ENCODE measurements at regions not wholly inside any gene's neighbourhood (a gene's known extent, or its start where the extent isn't known, plus 50 kb on each side); places are given as distances from the start of the nearest gene placed in this dataset.

GRCh38 chr4:100258675-100259074 is 68.4 kb upstream of the DDIT4L start:
- WGBS: 97% methylated on average over 2 of the region's 2 CpGs
- no peaks in the 10 kb centered on the region for H3K27me3 ChIP-seq (ENCODE audit: control insufficient read depth in 2 of 2, insufficient read depth in 1 of 2, low read length in 1 of 2)
- no peaks in the 10 kb centered on the region for H3K9me3 ChIP-seq (ENCODE audit: control insufficient read depth in 2 of 2, insufficient read depth in 1 of 2, low read length in 1 of 2)
- H3K4me1 ChIP-seq (ENCODE audit: control insufficient read depth in 2 of 2, insufficient read depth in 2 of 2, low read length in 2 of 2): no peaks in the 10 kb centered on the region
- no peak for DNase-seq (ENCODE audit: low read depth in 6 of 9, low spot score in 9 of 9)
- no peak overlapping the region for H3K27ac ChIP-seq (ENCODE audit: low read depth in 1 of 2, low read length in 1 of 2)
- no peak overlapping the region for H3K4me3 ChIP-seq (ENCODE audit: low read length in 2 of 2)
- no peaks in the 10 kb centered on the region for H3K36me3 ChIP-seq (ENCODE audit: control insufficient read depth in 2 of 2, insufficient read depth in 2 of 2, low read length in 1 of 2)

- H3K27me3 ChIP-seq (ENCODE audit: control insufficient read depth in 2 of 2, insufficient read depth in 1 of 2, low read length in 1 of 2): no peaks in the 10 kb centered on the region
- H3K36me3 ChIP-seq (ENCODE audit: control insufficient read depth in 2 of 2, insufficient read depth in 2 of 2, low read length in 1 of 2): no peaks in the 10 kb centered on the region
- H3K27ac ChIP-seq (ENCODE audit: low read depth in 1 of 2, low read length in 1 of 2): no peak overlapping the region
- no peak overlapping the region for H3K4me3 ChIP-seq (ENCODE audit: low read length in 2 of 2)
- no peaks in the 10 kb centered on the region for H3K9me3 ChIP-seq (ENCODE audit: control insufficient read depth in 2 of 2, insufficient read depth in 1 of 2, low read length in 1 of 2)
- 7% methylated on average over 1 of the region's 1 CpG for WGBS
- no peaks in the 10 kb centered on the region for H3K4me1 ChIP-seq (ENCODE audit: control insufficient read depth in 2 of 2, insufficient read depth in 2 of 2, low read length in 2 of 2)
- peak in 2 of 9 donors; percentile 2 to 14 for DNase-seq (ENCODE audit: low read depth in 6 of 9, low spot score in 9 of 9)
Measured at GRCh38 chr4:100257567-100257966, 67.3 kb upstream of the DDIT4L start.

GRCh38 chr4:100254237-100254636 is 64.0 kb upstream of the DDIT4L start:
- 39% methylated on average over 1 of the region's 1 CpG for WGBS
- no peak for DNase-seq (ENCODE audit: low read depth in 6 of 9, low spot score in 9 of 9)

GRCh38 chr4:100248476-100248875 is 58.2 kb upstream of the DDIT4L start:
- WGBS: 84% methylated on average over 3 of the region's 3 CpGs
- Histone ChIP-seq H3K4me1 (ENCODE audit: control insufficient read depth in 2 of 2, insufficient read depth in 2 of 2, low read length in 2 of 2) (no peaks in the 10 kb centered on the region), H3K27ac (ENCODE audit: low read depth in 1 of 2, low read length in 1 of 2) (no peak overlapping the region), H3K27me3 (ENCODE audit: control insufficient read depth in 2 of 2, insufficient read depth in 1 of 2, low read length in 1 of 2) (no peaks in the 10 kb centered on the region), H3K4me3 (ENCODE audit: low read length in 2 of 2) (no peak overlapping the region), H3K36me3 (ENCODE audit: control insufficient read depth in 2 of 2, insufficient read depth in 2 of 2, low read length in 1 of 2) (no peaks in the 10 kb centered on the region), H3K9me3 (ENCODE audit: control insufficient read depth in 2 of 2, insufficient read depth in 1 of 2, low read length in 1 of 2) (no peaks in the 10 kb centered on the region)
- DNase-seq (ENCODE audit: low read depth in 6 of 9, low spot score in 9 of 9): no peak

More at GRCh38 chr4:100254237-100254636, 64.0 kb upstream of the DDIT4L start:
- H3K9me3 ChIP-seq (ENCODE audit: control insufficient read depth in 2 of 2, insufficient read depth in 1 of 2, low read length in 1 of 2): no peaks in the 10 kb centered on the region
- no peaks in the 10 kb centered on the region for H3K4me1 ChIP-seq (ENCODE audit: control insufficient read depth in 2 of 2, insufficient read depth in 2 of 2, low read length in 2 of 2)
- no peak overlapping the region for H3K4me3 ChIP-seq (ENCODE audit: low read length in 2 of 2)
- H3K27me3 ChIP-seq (ENCODE audit: control insufficient read depth in 2 of 2, insufficient read depth in 1 of 2, low read length in 1 of 2): no peaks in the 10 kb centered on the region
- no peak overlapping the region for H3K27ac ChIP-seq (ENCODE audit: low read depth in 1 of 2, low read length in 1 of 2)
- no peaks in the 10 kb centered on the region for H3K36me3 ChIP-seq (ENCODE audit: control insufficient read depth in 2 of 2, insufficient read depth in 2 of 2, low read length in 1 of 2)

- DNase-seq (ENCODE audit: low read depth in 6 of 9, low spot score in 9 of 9): no peak
- Histone ChIP-seq H3K27ac (ENCODE audit: low read depth in 1 of 2, low read length in 1 of 2) (no peak overlapping the region), H3K9me3 (ENCODE audit: control insufficient read depth in 2 of 2, insufficient read depth in 1 of 2, low read length in 1 of 2) (no peaks in the 10 kb centered on the region), H3K27me3 (ENCODE audit: control insufficient read depth in 2 of 2, insufficient read depth in 1 of 2, low read length in 1 of 2) (no peaks in the 10 kb centered on the region), H3K4me1 (ENCODE audit: control insufficient read depth in 2 of 2, insufficient read depth in 2 of 2, low read length in 2 of 2) (no peaks in the 10 kb centered on the region), H3K4me3 (ENCODE audit: low read length in 2 of 2) (no peak overlapping the region), H3K36me3 (ENCODE audit: control insufficient read depth in 2 of 2, insufficient read depth in 2 of 2, low read length in 1 of 2) (no peaks in the 10 kb centered on the region)
Measured at GRCh38 chr4:100246697-100247096, 56.4 kb upstream of the DDIT4L start.

- no peaks in the 10 kb centered on the region for H3K36me3 ChIP-seq (ENCODE audit: control insufficient read depth in 2 of 2, insufficient read depth in 2 of 2, low read length in 1 of 2)
- WGBS: 98% methylated on average over 3 of the region's 3 CpGs
- no peaks in the 10 kb centered on the region for H3K9me3 ChIP-seq (ENCODE audit: control insufficient read depth in 2 of 2, insufficient read depth in 1 of 2, low read length in 1 of 2)
- H3K27me3 ChIP-seq (ENCODE audit: control insufficient read depth in 2 of 2, insufficient read depth in 1 of 2, low read length in 1 of 2): no peaks in the 10 kb centered on the region
- no peak overlapping the region for H3K4me3 ChIP-seq (ENCODE audit: low read length in 2 of 2)
- H3K27ac ChIP-seq (ENCODE audit: low read depth in 1 of 2, low read length in 1 of 2): no peak overlapping the region
- no peak for DNase-seq (ENCODE audit: low read depth in 6 of 9, low spot score in 9 of 9)
- H3K4me1 ChIP-seq (ENCODE audit: control insufficient read depth in 2 of 2, insufficient read depth in 2 of 2, low read length in 2 of 2): no peaks in the 10 kb centered on the region
Measured at GRCh38 chr4:100244347-100244746, 54.1 kb upstream of the DDIT4L start.

Measured in thymus (tissue), 11 donors.